ENCODE measurements at regions not wholly inside any gene's neighbourhood (a gene's known extent, or its start where the extent isn't known, plus 50 kb on each side); places are given as distances from the start of the nearest gene placed in this dataset.
"Not testable (repeated sequence)": the region's sequence is repeated elsewhere in the genome, so short reads cannot be mapped to it uniquely, and the experiment has no call there.

GRCh38 chr9:15047028-15047551, 136.9 kb upstream of the FREM1 start:
- no peak for DNase-seq (ENCODE audit: extremely low read depth, low read depth)

- no peak for DNase-seq (ENCODE audit: extremely low read depth, low read depth)
Measured at GRCh38 chr9:15033316-15033715, 123.1 kb upstream of the FREM1 start.

- no peak for DNase-seq (ENCODE audit: extremely low read depth, low read depth)
Measured at GRCh38 chr9:15032860-15033259, 122.6 kb upstream of the FREM1 start.

- DNase-seq (ENCODE audit: extremely low read depth, low read depth): no peak
Measured at GRCh38 chr9:15021146-15021545, 110.9 kb upstream of the FREM1 start.

- no peak for DNase-seq (ENCODE audit: extremely low read depth, low read depth)
Measured at GRCh38 chr9:15018096-15018637, 107.9 kb upstream of the FREM1 start.

GRCh38 chr9:15010581-15010980, 100.4 kb upstream of the FREM1 start:
- DNase-seq (ENCODE audit: extremely low read depth, low read depth): no peak

GRCh38 chr9:15007698-15008097, 97.5 kb upstream of the FREM1 start:
- no peak for DNase-seq (ENCODE audit: extremely low read depth, low read depth)

- no peak for DNase-seq (ENCODE audit: extremely low read depth, low read depth)
Measured at GRCh38 chr9:14994738-14995137, 84.5 kb upstream of the FREM1 start.

- no peak for DNase-seq (ENCODE audit: extremely low read depth, low read depth)
Measured at GRCh38 chr9:14993901-14994554, 83.8 kb upstream of the FREM1 start.

GRCh38 chr9:14993061-14993800, 83.0 kb upstream of the FREM1 start:
- DNase-seq (ENCODE audit: extremely low read depth, low read depth): peak; percentile 2

- DNase-seq (ENCODE audit: extremely low read depth, low read depth): no peak
Measured at GRCh38 chr9:14992516-14992915, 82.3 kb upstream of the FREM1 start.

GRCh38 chr9:14992081-14992480, 81.9 kb upstream of the FREM1 start:
- DNase-seq (ENCODE audit: extremely low read depth, low read depth): no peak

GRCh38 chr9:14990647-14991046, 80.4 kb upstream of the FREM1 start:
- DNase-seq (ENCODE audit: extremely low read depth, low read depth): not testable (repeated sequence)

- no peak for DNase-seq (ENCODE audit: extremely low read depth, low read depth)
Measured at GRCh38 chr9:14989811-14990210, 79.6 kb upstream of the FREM1 start.

- DNase-seq (ENCODE audit: extremely low read depth, low read depth): not testable (repeated sequence)
Measured at GRCh38 chr9:14989336-14989735, 79.1 kb upstream of the FREM1 start.

GRCh38 chr9:14987858-14988257, 77.6 kb upstream of the FREM1 start:
- no peak for DNase-seq (ENCODE audit: extremely low read depth, low read depth)

GRCh38 chr9:14985419-14985818, 75.2 kb upstream of the FREM1 start:
- no peak for DNase-seq (ENCODE audit: extremely low read depth, low read depth)

- no peak for DNase-seq (ENCODE audit: extremely low read depth, low read depth)
Measured at GRCh38 chr9:14983599-14983998, 73.4 kb upstream of the FREM1 start.

- DNase-seq (ENCODE audit: extremely low read depth, low read depth): no peak
Measured at GRCh38 chr9:14981291-14981950, 71.2 kb upstream of the FREM1 start.

GRCh38 chr9:14978022-14979000, 68.1 kb upstream of the FREM1 start:
- no peak for DNase-seq (ENCODE audit: extremely low read depth, low read depth)
